ENCODE measurements at regions not wholly inside any gene's neighbourhood (a gene's known extent, or its start where the extent isn't known, plus 50 kb on each side); places are given as distances from the start of the nearest gene placed in this dataset.
"Not testable (repeated sequence)": the region's sequence is repeated elsewhere in the genome, so short reads cannot be mapped to it uniquely, and the experiment has no call there.

DNA sequence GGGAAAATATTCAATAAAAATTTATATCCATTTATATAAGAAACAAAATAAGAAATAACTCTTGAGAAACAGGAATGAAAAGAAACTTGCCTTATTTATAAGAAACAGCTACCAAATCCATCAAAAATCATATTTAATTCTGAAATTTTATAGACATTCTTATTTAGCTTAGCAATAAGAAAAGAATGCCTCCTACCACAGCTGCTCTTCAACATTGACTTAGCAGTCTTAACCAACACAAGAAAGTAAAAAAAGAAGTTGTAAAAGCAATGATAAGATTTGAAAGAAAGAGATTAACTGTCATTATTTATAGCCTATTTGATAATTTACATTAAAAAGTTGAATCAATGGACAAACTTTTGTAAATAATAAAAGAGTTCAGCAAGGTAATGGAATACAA lies 212.8 kb downstream of the ZNF365 start:
- Histone ChIP-seq H3K4me3 (ENCODE audit: low read length) (no peak overlapping the region), H3K9me3 (ENCODE audit: low read length) (no peaks in the 10 kb centered on the region), H4K20me1 (ENCODE audit: insufficient read depth, low read depth, low read length) (no peaks in the 10 kb centered on the region), H3K27ac (ENCODE audit: low read length) (no peak overlapping the region), H3K9me2 (replicated peaks; ENCODE audit: insufficient read depth, low read length) (no peaks in the 10 kb centered on the region), H3K9ac (ENCODE audit: low read length) (no peak overlapping the region), H3K36me3 (ENCODE audit: insufficient read depth, low read length) (no peaks in the 10 kb centered on the region), H3K4me2 (ENCODE audit: low read depth, low read length, poor library complexity, severe bottlenecking) (no peak overlapping the region), H3K4me1 (ENCODE audit: low read length) (no peaks in the 10 kb centered on the region; the same call in 1 of the 2 replicates), H3K79me2 (ENCODE audit: low read length) (no peaks in the 10 kb centered on the region), H3K27me3 (ENCODE audit: low read length) (no peaks in the 10 kb centered on the region), H2AFZ (ENCODE audit: low read length) (no peak overlapping the region)
- DNase-seq, result no peak

DNA sequence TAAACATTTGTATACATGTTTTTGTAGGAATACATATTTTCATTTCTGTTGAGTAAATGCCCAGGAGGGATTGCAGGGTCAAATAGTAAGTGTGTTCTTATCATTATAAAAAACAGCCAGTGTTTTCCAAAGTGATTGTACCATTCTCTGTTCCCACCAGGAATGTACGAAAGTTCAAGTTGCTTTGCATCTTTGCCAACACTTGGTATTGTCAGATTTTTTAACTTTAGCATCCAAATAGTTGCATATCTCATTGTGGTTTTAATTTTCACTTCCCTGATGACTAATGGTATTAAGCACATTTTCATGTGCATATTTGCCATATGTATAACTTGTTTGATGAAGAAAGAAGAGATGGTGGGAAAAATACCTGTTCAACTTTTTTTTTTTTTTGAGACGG lies 213.9 kb downstream of the ZNF365 start:
- H3K4me2 ChIP-seq (ENCODE audit: low read depth, low read length, poor library complexity, severe bottlenecking), result no peak overlapping the region
- H3K9ac ChIP-seq (ENCODE audit: low read length), result no peak overlapping the region
- DNase-seq, result no peak
- no peaks in the 10 kb centered on the region for H3K9me2 ChIP-seq (replicated peaks; ENCODE audit: insufficient read depth, low read length)
- H3K9me3 ChIP-seq (ENCODE audit: low read length), result no peaks in the 10 kb centered on the region
- no peaks in the 10 kb centered on the region for H4K20me1 ChIP-seq (ENCODE audit: insufficient read depth, low read depth, low read length)
- H3K4me1 ChIP-seq (ENCODE audit: low read length), result no peaks in the 10 kb centered on the region; the same call in 1 of the 2 replicates
- no peaks in the 10 kb centered on the region for H3K79me2 ChIP-seq (ENCODE audit: low read length)
- no peaks in the 10 kb centered on the region for H3K36me3 ChIP-seq (ENCODE audit: insufficient read depth, low read length)
- no peak overlapping the region for H3K27ac ChIP-seq (ENCODE audit: low read length)
- no peak overlapping the region for H3K4me3 ChIP-seq (ENCODE audit: low read length)
- no peak overlapping the region for H2AFZ ChIP-seq (ENCODE audit: low read length)
- H3K27me3 ChIP-seq (ENCODE audit: low read length), result no peaks in the 10 kb centered on the region

GRCh38 chr10:62589689-62590088 lies 214.8 kb upstream of the ADO start:
- DNase-seq, result no peak
- no peaks in the 10 kb centered on the region for H3K9me2 ChIP-seq (replicated peaks; ENCODE audit: insufficient read depth, low read length)
- H3K27me3 ChIP-seq (ENCODE audit: low read length), result no peaks in the 10 kb centered on the region
- H3K36me3 ChIP-seq (ENCODE audit: insufficient read depth, low read length), result no peaks in the 10 kb centered on the region
- H4K20me1 ChIP-seq (ENCODE audit: insufficient read depth, low read depth, low read length), result no peaks in the 10 kb centered on the region
- H3K9me3 ChIP-seq (ENCODE audit: low read length), result no peaks in the 10 kb centered on the region
- no peak overlapping the region for H3K27ac ChIP-seq (ENCODE audit: low read length)
- H3K4me3 ChIP-seq (ENCODE audit: low read length), result no peak overlapping the region
- H3K79me2 ChIP-seq (ENCODE audit: low read length), result no peaks in the 10 kb centered on the region
- peaks cover 5% of the 10 kb centered on the region; the same call in 1 of the 2 replicates for H3K4me1 ChIP-seq (ENCODE audit: low read length)
- no peak overlapping the region for H2AFZ ChIP-seq (ENCODE audit: low read length)
- no peak overlapping the region for H3K9ac ChIP-seq (ENCODE audit: low read length)
- no peak overlapping the region for H3K4me2 ChIP-seq (ENCODE audit: low read depth, low read length, poor library complexity, severe bottlenecking)

- no peak overlapping the region for H2AFZ ChIP-seq (ENCODE audit: low read length)
These were observed 214.2 kb upstream of the ADO start for GRCh38 chr10:62590306-62590705.

GRCh38 chr10:62594093-62594520 lies 210.4 kb upstream of the ADO start:
- H3K4me1 ChIP-seq (ENCODE audit: low read length), result peaks cover 7% of the 10 kb centered on the region; the same call in 1 of the 2 replicates
- H4K20me1 ChIP-seq (ENCODE audit: insufficient read depth, low read depth, low read length), result no peaks in the 10 kb centered on the region
- DNase-seq, result peak; percentile 80
- H3K36me3 ChIP-seq (ENCODE audit: insufficient read depth, low read length), result no peaks in the 10 kb centered on the region
- no peak overlapping the region for H3K27ac ChIP-seq (ENCODE audit: low read length)
- H3K9ac ChIP-seq (ENCODE audit: low read length), result no peak overlapping the region
- H3K9me2 ChIP-seq (replicated peaks; ENCODE audit: insufficient read depth, low read length), result no peaks in the 10 kb centered on the region
- H3K79me2 ChIP-seq (ENCODE audit: low read length), result no peaks in the 10 kb centered on the region
- no peaks in the 10 kb centered on the region for H3K27me3 ChIP-seq (ENCODE audit: low read length)
- no peak overlapping the region for H2AFZ ChIP-seq (ENCODE audit: low read length)
- H3K9me3 ChIP-seq (ENCODE audit: low read length), result no peaks in the 10 kb centered on the region
- no peak overlapping the region for H3K4me3 ChIP-seq (ENCODE audit: low read length)
- H3K4me2 ChIP-seq (ENCODE audit: low read depth, low read length, poor library complexity, severe bottlenecking), result no peak overlapping the region

More at GRCh38 chr10:62590306-62590705, 214.2 kb upstream of the ADO start:
- no peak overlapping the region for H3K27ac ChIP-seq (ENCODE audit: low read length)
- no peaks in the 10 kb centered on the region for H3K27me3 ChIP-seq (ENCODE audit: low read length)
- H3K9me3 ChIP-seq (ENCODE audit: low read length), result no peaks in the 10 kb centered on the region
- no peaks in the 10 kb centered on the region for H3K9me2 ChIP-seq (replicated peaks; ENCODE audit: insufficient read depth, low read length)
- no peaks in the 10 kb centered on the region for H4K20me1 ChIP-seq (ENCODE audit: insufficient read depth, low read depth, low read length)
- peaks cover 7% of the 10 kb centered on the region; the same call in 1 of the 2 replicates for H3K4me1 ChIP-seq (ENCODE audit: low read length)
- H3K79me2 ChIP-seq (ENCODE audit: low read length), result no peaks in the 10 kb centered on the region
- no peak overlapping the region for H3K4me2 ChIP-seq (ENCODE audit: low read depth, low read length, poor library complexity, severe bottlenecking)
- H3K9ac ChIP-seq (ENCODE audit: low read length), result no peak overlapping the region
- H3K36me3 ChIP-seq (ENCODE audit: insufficient read depth, low read length), result no peaks in the 10 kb centered on the region
- H3K4me3 ChIP-seq (ENCODE audit: low read length), result no peak overlapping the region
- no peak for DNase-seq

DNA sequence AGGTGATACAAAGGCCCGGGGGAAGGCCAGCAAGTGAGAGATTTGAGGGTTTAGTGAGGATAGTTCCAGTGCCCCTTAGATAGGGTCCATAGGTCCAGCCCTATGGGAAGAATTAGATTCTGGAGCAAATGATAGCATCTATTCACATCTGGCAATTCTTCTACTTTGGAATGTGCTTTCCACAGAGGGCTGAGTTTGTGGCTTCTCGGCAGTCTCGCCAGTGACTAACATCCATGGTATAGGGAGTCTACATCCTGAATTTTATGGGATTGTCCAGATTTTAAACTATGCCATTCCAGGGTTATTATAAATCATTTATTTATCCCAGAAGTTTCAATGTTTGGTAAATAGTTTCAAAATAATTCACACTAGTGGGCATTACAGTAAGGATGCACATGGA lies 207.3 kb upstream of the ADO start:
- H3K27me3 ChIP-seq (ENCODE audit: low read length), result no peaks in the 10 kb centered on the region
- H3K4me2 ChIP-seq (ENCODE audit: low read depth, low read length, poor library complexity, severe bottlenecking), result no peak overlapping the region
- H3K9me3 ChIP-seq (ENCODE audit: low read length), result no peaks in the 10 kb centered on the region
- no peaks in the 10 kb centered on the region for H3K36me3 ChIP-seq (ENCODE audit: insufficient read depth, low read length)
- no peaks in the 10 kb centered on the region for H3K79me2 ChIP-seq (ENCODE audit: low read length)
- H3K9ac ChIP-seq (ENCODE audit: low read length), result no peak overlapping the region
- H2AFZ ChIP-seq (ENCODE audit: low read length), result no peak overlapping the region
- peak; percentile 29 for DNase-seq
- H3K9me2 ChIP-seq (replicated peaks; ENCODE audit: insufficient read depth, low read length), result no peaks in the 10 kb centered on the region
- no peaks in the 10 kb centered on the region for H4K20me1 ChIP-seq (ENCODE audit: insufficient read depth, low read depth, low read length)
- H3K4me3 ChIP-seq (ENCODE audit: low read length), result no peak overlapping the region
- no peak overlapping the region for H3K27ac ChIP-seq (ENCODE audit: low read length)
- H3K4me1 ChIP-seq (ENCODE audit: low read length), result peaks cover 7% of the 10 kb centered on the region; the same call in 1 of the 2 replicates

DNA sequence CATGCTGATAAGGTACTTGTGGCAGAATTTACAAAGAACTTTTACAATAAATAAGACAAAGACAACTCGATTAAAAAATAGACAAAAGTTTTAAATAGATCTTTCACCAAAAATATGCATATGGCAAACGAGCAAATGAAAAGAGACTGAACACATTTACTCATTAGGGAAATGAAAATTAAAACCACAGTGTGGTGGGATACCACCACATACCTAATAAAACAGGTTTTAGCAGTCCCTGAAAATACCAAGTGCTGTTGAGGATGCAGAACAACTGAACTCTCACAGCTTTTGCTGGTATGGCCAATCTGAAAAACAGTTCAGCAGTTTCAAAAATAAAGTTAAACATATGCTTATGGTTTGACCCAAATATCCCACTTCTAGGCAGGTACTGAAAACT lies 205.4 kb upstream of the ADO start:
- H3K4me2 ChIP-seq (ENCODE audit: low read depth, low read length, poor library complexity, severe bottlenecking), result no peak overlapping the region
- no peak overlapping the region for H2AFZ ChIP-seq (ENCODE audit: low read length)
- no peaks in the 10 kb centered on the region for H3K79me2 ChIP-seq (ENCODE audit: low read length)
- H3K9ac ChIP-seq (ENCODE audit: low read length), result no peak overlapping the region
- no peaks in the 10 kb centered on the region for H4K20me1 ChIP-seq (ENCODE audit: insufficient read depth, low read depth, low read length)
- peak; percentile 27 for DNase-seq
- H3K9me3 ChIP-seq (ENCODE audit: low read length), result no peaks in the 10 kb centered on the region
- no peak overlapping the region for H3K27ac ChIP-seq (ENCODE audit: low read length)
- H3K4me1 ChIP-seq (ENCODE audit: low read length), result peaks cover 7% of the 10 kb centered on the region; the same call in 1 of the 2 replicates
- H3K36me3 ChIP-seq (ENCODE audit: insufficient read depth, low read length), result no peaks in the 10 kb centered on the region
- H3K27me3 ChIP-seq (ENCODE audit: low read length), result no peaks in the 10 kb centered on the region
- H3K4me3 ChIP-seq (ENCODE audit: low read length), result no peak overlapping the region
- H3K9me2 ChIP-seq (replicated peaks; ENCODE audit: insufficient read depth, low read length), result no peaks in the 10 kb centered on the region

- H3K36me3 ChIP-seq (ENCODE audit: insufficient read depth, low read length); H3K4me3 ChIP-seq (ENCODE audit: low read length); H3K4me1 ChIP-seq (ENCODE audit: low read length); H2AFZ ChIP-seq (ENCODE audit: low read length); H3K9ac ChIP-seq (ENCODE audit: low read length); DNase-seq; H3K27me3 ChIP-seq (ENCODE audit: low read length); H3K4me2 ChIP-seq (ENCODE audit: low read depth, low read length, poor library complexity, severe bottlenecking); H3K27ac ChIP-seq (ENCODE audit: low read length); H3K79me2 ChIP-seq (ENCODE audit: low read length); H3K9me3 ChIP-seq (ENCODE audit: low read length); H3K9me2 ChIP-seq (replicated peaks; ENCODE audit: insufficient read depth, low read length); H4K20me1 ChIP-seq (ENCODE audit: insufficient read depth, low read depth, low read length): not testable (repeated sequence)
These were observed 198.0 kb upstream of the ADO start for GRCh38 chr10:62606551-62606950.

Measured in Karpas-422 (cell line).